ENCODE measurements at regions not wholly inside any gene's neighbourhood (a gene's known extent, or its start where the extent isn't known, plus 50 kb on each side); places are given as distances from the start of the nearest gene placed in this dataset.

- Histone ChIP-seq H3K14ac (replicated peaks; ENCODE audit: low read depth, low read length) (no peak overlapping the region), H3K9me3 (ENCODE audit: control insufficient read depth, insufficient read depth, low read length) (peaks cover 2% of the 10 kb centered on the region; the same call in 1 of the 2 replicates), H2BK15ac (ENCODE audit: low read depth, low read length) (no peak overlapping the region), H3K56ac (ENCODE audit: extremely low read depth, insufficient read depth, low read length) (no peak overlapping the region), H4K5ac (ENCODE audit: low read depth, low read length) (no peak overlapping the region), H3K36me3 (ENCODE audit: control insufficient read depth, insufficient read depth, low read length) (no peaks in the 10 kb centered on the region), H3K23ac (ENCODE audit: low read depth, low read length) (no peak overlapping the region), H2AFZ (replicated peaks; ENCODE audit: low read length, poor library complexity) (no peak overlapping the region), H3K9ac (ENCODE audit: low read depth, low read length) (no peak overlapping the region), H3K4me1 (ENCODE audit: control insufficient read depth, insufficient read depth, low read length) (no peaks in the 10 kb centered on the region), H4K8ac (ENCODE audit: low read depth in 2 of 2, low read length in 2 of 2) (no peak overlapping the region), H3K27ac (ENCODE audit: insufficient read depth, low read length) (no peak overlapping the region), H3K9me1 (ENCODE audit: insufficient read depth, low read length) (no peaks in the 10 kb centered on the region), H4K20me1 (ENCODE audit: insufficient read depth, low read length) (no peaks in the 10 kb centered on the region), H3K4me2 (ENCODE audit: low read depth, low read length) (no peak overlapping the region), H3K18ac (ENCODE audit: low read depth, low read length) (no peak overlapping the region), H2BK20ac (ENCODE audit: low read depth, low read length) (no peak overlapping the region), H3K27me3 (ENCODE audit: control insufficient read depth, insufficient read depth, low read length) (no peaks in the 10 kb centered on the region), H2AK9ac (replicated peaks; ENCODE audit: low read depth, low read length, poor library complexity) (no peak overlapping the region), H2AK5ac (ENCODE audit: low read depth, low read length) (no peak overlapping the region), H3K79me1 (ENCODE audit: low read depth in 1 of 2, low read length in 2 of 2) (no peaks in the 10 kb centered on the region), H2BK5ac (ENCODE audit: low read depth, low read length, poor library complexity, severe bottlenecking) (no peak overlapping the region), H2BK120ac (ENCODE audit: low read depth, low read length) (no peak overlapping the region), H4K91ac (ENCODE audit: insufficient read depth, low read depth, low read length) (no peak overlapping the region), H3K4me3 (ENCODE audit: insufficient read depth, low read depth, low read length) (no peak overlapping the region), H3K4ac (ENCODE audit: low read depth, low read length) (no peak overlapping the region)
- ChIA-PET CTCF (no interaction called here), POLR2A (ENCODE audit: unreplicated experiment) (no interaction called here)
- in situ Hi-C loops (cut with MboI; ENCODE audit: low sequenced_read_pairs) (no loop called here), dilution Hi-C loops (cut with HindIII; ENCODE audit: low sequenced_read_pairs, unreplicated experiment) (no loop called here), intact Hi-C loops (cut with micrococcal nuclease) (no loop called here)
- no TSS peak for BruUV-seq (replicated peaks)
- WGBS, 2 experiments (ENCODE audit: extremely low coverage in 2 of 2, insufficient read length in 1 of 2), result no CpG with 5 or more reads among the region's 3 CpGs
- DNase-seq (no peak), ATAC-seq (ENCODE audit: low read depth) (no peak)
- TF ChIP-seq NFE2L2 (IDR thresholded peaks at IDR 0.05; ENCODE audit: low read depth, low read length) (no peak), CEBPB (IDR thresholded peaks at IDR 0.05; ENCODE audit: low read depth, low read length) (no peak), POLR2A (IDR thresholded peaks at IDR 0.05; ENCODE audit: low read depth, low read length) (no peak), MAFK (IDR thresholded peaks at IDR 0.05; ENCODE audit: low read depth, low read length) (no peak)
Observed at GRCh38 chrX:4663085-4663484, 949.6 kb upstream of the PRKX start.

Data from IMR-90 (cell line).